HG03521 (cell line): ENCODE measurements at regions not wholly inside any gene's neighbourhood (a gene's known extent, or its start where the extent isn't known, plus 50 kb on each side); places are given as distances from the start of the nearest gene placed in this dataset.

ENCODE experiments used
- ATAC-seq: cut with Tn5 transposase; IDR thresholded peaks from one replicate; pipeline ENCODE4 v1.9.1; 2021; ENCODE audit warnings: mild to moderate bottlenecking, moderate library complexity; ENCODE audit not compliant: unreplicated experiment

GRCh38 chr2:203789618-203790017 is 78.0 kb upstream of the CTLA4 start:
- no peak for ATAC-seq

DNA sequence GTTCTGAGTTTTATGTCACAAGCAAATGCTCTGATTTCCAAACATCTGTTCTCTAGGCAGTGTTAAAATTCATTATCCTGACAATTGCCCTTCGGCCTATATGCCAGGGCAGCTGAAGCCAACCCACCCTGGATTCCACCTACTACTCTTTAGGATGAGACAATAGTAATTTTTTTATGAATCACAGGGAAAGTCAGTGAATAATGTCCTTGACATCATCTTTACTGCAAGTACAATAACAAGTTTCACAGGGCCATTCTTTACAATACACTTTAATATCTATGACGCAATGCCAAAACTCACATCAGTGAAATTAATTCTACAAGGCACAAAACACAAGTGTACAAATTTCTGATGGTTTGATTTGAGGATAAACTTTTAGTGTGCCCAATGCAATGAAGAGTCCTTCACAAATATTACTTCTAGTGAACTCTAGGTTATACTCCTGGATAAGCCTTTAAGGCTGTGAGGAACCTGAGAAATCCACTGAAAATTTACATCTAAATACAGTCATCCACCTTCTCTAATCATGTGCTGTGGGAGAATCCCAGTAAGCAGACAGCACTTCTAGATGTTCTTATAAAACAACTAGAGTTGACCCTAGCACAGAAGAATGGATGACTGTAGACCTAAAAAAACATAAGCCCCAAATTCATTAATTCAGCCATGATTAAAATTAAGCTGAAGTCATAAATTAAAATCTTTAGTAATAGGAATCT is 77.3 kb upstream of the CTLA4 start:
- ATAC-seq = no peak

- no peak for ATAC-seq
Observed at GRCh38 chr2:203796248-203797010, 71.1 kb upstream of the CTLA4 start.

DNA sequence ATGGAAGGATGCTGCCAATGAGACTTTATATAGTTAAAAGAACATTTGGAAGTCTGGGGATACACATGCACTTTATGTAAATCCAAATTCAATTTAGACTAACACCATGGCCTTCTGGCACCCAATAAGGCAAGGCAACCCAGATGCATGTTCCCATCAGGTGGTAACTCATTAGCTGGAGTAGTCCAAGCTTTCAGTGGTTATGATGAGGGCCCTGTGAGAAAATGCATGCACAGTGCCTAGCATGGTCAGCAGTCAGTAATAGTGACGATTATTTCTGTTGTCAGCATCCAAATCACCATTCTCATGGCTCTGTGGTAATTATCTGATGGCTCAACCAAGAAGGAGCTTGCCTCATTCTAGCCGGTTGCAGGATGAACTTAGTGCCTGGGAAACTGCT is 70.3 kb upstream of the CTLA4 start:
- ATAC-seq = no peak

DNA sequence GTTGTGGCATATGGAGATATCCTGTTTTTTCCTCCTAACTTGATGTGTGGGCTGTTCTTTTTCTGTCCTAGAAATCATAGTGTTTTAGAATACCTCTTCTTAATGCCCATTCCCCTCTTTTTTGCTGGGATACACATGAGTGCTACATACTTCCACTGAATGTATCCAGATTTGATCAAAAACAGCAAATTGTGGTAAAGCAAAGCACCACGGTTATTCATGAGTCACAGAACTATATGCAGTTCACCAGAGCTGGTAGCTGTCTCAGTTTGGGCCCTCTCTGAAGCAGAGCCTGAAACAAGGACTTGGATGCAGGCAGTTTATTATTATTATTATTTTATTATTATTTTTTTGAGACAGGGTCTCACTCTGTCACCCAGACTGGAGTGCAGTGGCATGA is 69.9 kb upstream of the CTLA4 start:
- ATAC-seq = no peak

DNA sequence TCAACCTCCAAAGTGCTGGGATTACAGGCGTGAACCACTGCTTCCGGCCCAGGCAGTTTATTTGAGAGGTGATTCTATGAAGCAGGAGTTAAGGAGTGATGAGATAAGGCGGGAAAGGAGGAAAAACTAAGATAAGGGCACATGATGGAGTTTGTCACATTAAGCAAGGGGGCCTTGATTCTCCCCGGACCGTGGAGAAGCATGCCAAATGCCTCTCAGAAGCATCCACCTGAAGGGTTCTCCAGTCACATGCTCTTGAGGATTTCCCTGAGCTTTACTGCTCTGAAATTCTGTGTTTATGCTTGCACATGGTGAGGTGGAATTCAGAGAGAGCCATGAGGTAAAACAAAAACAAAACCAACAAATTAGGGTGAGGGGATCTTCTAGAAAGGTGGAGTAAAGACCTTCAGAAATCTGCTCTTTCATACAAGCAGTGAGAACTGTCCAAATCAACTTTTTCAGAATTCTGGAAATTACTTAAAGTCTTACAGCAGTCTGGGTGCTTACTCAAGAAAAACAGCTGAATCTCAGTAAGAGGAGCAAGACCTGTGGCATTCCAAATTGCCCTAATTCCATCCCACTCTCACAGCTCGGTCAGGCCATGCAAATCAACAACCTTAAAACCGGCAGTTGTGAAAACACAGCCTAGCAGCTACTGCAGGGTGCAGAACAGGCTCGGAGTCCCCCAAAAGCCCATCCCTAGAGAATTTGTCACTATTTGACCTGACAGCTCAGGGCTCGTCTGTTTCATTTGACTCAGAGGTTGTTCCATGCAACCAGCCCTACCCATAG is 69.1 kb upstream of the CTLA4 start:
- no peak for ATAC-seq

GRCh38 chr2:203799908-203800307 is 67.7 kb upstream of the CTLA4 start:
- peak; percentile 88 for ATAC-seq

DNA sequence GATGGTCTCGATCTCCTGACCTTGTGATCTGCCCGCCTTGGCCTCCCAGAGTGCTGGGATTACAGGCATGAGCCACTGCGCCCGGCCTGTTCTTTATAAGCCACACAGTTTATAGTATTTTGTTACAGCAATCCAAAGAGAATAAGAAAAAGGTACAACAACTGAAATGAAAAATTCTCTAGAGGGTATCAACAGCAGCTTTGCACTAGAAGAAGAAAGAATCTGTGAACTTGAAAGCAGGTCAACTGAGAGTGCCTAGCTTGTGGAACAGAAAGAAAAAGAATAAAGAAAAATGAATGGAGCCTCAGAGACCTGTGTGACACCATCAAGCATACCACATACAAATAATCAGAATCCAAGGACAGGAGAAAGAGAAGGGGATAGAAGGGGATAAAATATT is 66.8 kb upstream of the CTLA4 start:
- no peak for ATAC-seq

DNA sequence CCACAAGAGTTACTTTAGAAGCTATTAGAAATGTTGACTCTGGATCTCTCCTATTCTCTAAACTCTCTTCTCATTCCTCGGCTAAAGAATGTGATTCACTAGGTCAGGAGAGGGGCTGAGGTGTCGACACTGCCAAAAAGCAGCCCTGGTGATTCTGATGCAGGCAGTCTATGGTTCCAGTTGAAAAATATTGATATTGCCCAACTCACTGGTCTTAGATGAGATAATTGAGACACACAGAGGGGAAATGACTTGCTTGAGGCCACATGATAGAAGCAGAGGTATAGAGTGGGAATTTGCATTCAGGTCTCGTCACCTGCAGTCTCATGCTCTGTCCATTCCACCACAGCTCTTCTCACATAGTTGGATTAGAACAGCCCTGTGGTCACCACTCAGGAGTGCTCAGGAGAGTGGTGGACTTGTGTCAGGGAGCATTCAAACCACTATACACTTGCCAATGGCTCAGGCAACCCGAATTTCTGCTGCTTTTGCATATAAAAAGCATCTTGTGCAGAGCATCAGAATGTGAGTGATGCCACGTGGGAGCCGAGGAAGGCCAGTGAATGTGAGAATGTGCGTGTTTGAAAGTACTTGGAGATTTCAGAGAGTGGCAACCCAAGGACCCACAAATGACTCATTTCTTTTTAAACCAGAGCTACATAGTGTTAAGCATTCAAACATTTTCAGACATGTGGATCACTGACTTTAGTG is 65.1 kb upstream of the CTLA4 start:
- no peak for ATAC-seq

DNA sequence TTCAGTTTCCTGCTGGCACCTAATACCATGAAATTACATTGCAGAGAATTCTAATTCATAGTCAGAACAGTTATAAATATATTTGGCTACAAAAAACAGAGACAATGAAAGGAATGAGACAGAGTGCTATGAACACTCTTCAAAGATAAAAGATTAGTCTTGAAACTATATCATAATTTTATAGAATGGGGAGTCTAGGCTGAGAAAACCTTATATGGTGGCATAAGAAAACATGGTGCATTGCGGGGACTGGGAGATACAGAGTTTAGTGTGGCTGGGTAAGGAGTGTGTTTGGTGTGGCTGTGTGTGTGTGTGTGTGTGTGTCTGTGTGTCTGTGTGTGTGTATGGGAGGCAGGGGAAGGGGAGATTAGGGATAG is 64.5 kb upstream of the CTLA4 start:
- no peak for ATAC-seq

DNA sequence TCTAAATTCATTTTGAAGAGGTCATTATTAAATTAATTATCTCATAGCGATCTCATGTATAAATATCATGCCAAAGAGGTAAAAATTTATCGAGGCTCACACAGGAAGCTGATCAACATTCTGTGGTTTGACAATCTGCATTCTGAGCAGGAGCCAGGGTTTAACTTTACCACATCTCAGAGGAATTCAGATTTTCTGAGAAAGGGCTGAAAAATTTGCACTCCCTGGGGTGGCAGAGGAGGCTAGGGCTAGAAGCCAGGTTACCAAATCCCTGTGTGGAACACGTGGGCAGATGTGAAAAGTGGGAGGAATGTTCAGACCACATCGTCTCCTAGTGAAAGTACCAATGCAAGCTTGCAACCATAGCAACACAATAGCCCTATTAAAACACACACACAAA is 63.5 kb upstream of the CTLA4 start:
- ATAC-seq = no peak

- ATAC-seq = no peak
Observed at GRCh38 chr2:203804764-203805485, 62.6 kb upstream of the CTLA4 start.

DNA sequence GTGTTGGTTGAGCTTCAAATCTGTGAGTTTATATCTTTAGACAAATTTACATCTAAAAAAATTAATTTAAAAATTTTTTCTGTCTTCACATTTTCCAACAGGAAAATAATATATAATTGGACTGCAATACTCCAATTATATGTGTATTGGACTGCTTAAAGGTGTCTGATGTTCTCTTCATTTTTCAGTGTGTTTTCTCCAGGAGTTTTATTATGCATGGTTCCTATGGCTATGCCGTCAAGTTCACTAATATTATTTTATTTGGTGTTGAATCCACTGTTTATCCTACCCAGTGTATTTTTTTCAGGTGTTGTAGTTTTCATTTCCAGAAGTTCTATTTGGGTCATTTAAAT is 62.1 kb upstream of the CTLA4 start:
- ATAC-seq = no peak

- ATAC-seq = no peak
Observed at GRCh38 chr2:203806761-203807160, 60.8 kb upstream of the CTLA4 start.

DNA sequence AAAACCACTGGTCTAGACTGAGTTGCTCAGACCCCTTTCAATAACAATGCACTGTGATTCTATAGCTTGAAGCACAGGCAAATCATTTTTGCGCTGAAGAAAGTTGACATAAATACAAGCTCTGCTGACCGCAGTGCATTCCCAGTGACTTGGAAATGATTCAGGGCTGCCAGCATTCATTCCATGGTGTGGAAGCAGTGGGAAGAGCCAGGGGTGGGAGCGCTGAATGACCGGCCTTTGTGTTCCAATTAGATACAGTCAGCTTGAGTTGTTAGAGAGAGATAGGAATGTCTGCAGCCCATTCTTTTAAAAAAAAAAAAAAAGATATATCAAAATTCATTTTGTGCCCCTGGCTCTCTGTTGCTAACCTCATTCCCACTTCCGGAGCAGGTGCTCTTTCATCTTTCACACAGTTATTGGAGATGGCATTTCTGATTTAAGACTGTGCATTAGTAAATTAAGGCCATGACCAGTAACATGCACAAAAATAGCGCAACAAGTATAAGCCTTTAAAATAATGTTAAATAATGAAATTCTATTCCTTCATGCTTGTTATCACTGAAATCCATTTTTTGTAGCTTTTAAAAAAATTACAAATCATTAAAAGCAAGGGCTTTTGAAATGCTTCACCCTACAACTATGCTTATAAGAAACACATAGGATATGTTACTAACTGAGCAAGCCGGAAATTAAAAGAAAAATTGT is 59.4 kb upstream of the CTLA4 start:
- no peak for ATAC-seq

DNA sequence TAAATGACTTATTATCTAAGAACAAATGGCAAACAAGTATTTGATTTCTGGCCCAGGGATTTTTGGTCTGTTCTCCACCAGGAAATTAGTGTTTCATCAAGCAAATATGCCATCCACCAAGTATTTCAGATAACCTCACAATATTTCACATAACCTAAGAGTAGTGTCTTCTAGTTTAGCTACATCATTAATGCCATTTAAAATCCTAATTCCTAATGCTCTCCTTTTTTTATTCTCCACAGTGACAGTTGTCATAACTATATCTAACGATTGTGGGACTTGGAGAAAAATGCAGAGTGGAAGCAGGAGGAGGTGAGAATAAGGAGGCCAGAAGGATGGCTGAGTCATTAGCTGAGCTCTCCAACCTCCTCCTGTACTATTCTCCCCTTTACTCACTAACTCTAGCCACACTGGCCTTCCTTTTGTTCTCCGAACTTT is 58.5 kb upstream of the CTLA4 start:
- ATAC-seq = no peak

DNA sequence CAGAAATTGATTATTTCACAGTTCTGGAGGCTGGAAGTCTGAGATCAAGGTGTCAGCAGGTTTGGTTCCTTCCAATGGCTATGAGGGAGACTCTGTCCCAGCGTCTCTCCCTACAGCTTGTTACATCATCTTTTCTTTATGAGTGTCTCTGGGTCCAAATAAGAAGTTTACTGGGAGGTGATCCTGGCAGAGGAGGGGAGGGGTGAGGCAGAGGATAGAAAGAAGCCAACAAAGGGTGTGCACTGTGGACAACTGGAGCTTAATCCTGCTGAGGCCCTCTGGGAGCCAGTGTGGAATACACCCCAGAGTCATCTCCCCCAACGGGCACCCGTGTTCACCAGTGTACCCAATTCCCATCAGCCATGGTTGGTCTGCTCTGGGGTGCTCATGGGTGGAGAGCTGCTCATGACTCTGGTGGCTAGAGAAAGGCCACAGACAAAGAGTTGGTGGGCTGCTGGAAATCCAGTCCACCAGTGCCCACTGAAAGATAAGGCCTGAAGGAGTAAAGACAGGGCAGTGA is 57.5 kb upstream of the CTLA4 start:
- no peak for ATAC-seq

DNA sequence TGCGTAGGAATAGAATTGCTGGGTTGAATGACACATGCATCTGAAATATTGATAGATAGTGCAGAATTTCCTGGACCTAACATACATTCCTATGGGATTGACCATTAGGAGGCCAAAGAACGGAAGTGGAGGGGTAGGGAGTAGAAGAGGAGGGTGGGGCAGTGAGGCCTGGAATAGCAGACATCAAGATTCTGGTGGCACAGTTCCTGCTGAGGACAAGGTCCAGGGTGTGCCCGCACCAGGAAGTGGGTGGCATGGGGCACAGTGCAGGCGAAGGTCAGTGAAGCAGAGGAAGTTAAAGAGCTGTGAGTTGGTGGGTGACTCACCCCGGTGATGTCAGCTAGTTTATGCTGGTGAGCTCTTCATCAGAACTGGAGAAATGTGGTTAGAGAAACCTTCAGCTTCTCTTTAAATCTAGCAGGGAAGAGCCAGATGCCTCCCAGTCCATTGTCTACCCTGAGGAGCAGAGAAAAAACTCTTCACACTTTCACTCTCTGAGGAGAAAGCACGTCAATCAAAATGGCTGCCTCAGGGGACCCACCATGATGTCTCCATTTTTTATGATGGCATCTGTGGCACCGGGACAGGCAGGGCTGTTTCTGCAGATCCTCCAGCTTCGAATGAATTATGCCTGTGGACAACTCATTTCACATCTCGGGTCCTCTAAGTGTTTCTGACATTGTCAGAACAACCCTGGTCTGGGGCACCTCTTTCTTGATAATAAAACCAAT is 55.9 kb upstream of the CTLA4 start:
- no peak for ATAC-seq
